Lung (tissue), 11 donors: ENCODE measurements at regions not wholly inside any gene's neighbourhood (a gene's known extent, or its start where the extent isn't known, plus 50 kb on each side); places are given as distances from the start of the nearest gene placed in this dataset.

Experiments used
- ATAC-seq: fragments of 200-7000 bp; cut with Tn5 transposase; one replicate; pipeline ENCODE4 v1.9.1; 2020; ENCODE audit warnings: moderate number of reproducible peaks; ENCODE audit not compliant: insufficient read depth, low FRiP score
- DNase-seq, 3 donors: peaks; one replicate each; pipeline ENCODE4 v3.0.0-alpha.2; 2013 to 2017
- H3K27ac ChIP-seq, 2 donors: one replicate each; pipeline ENCODE4 v1.5.1; 2013; ENCODE audit warnings: mild to moderate bottlenecking in 2 of 2, moderate library complexity in 2 of 2, control low read depth in 1 of 2, inconsistent platforms in 1 of 2, low read depth in 1 of 2, low read length in 1 of 2
- H3K27me3 ChIP-seq, 3 donors: one replicate each; pipeline ENCODE4 v1.5.1; 2013; ENCODE audit warnings: low read length in 2 of 3; ENCODE audit not compliant: control insufficient read depth in 3 of 3, insufficient read depth in 3 of 3
- H3K36me3 ChIP-seq, 4 donors: one replicate each; pipeline ENCODE4 v1.5.1; 2013; ENCODE audit warnings: low read length in 4 of 4, mild to moderate bottlenecking in 1 of 4, moderate library complexity in 1 of 4; ENCODE audit not compliant: control insufficient read depth in 4 of 4, insufficient read depth in 4 of 4
- H3K4me1 ChIP-seq, 5 donors: one replicate each; pipeline ENCODE4 v1.5.1; 2013; ENCODE audit warnings: low read length in 5 of 5, mild to moderate bottlenecking in 2 of 5, moderate library complexity in 1 of 5; ENCODE audit not compliant: control insufficient read depth in 5 of 5, insufficient read depth in 5 of 5
- H3K4me3 ChIP-seq: one replicate; pipeline ENCODE4 v1.5.1; 2013; ENCODE audit warnings: mild to moderate bottlenecking, control low read depth, moderate library complexity
- H3K9ac ChIP-seq, 2 donors: one replicate each; pipeline ENCODE4 v1.5.1; 2013; ENCODE audit warnings: low read length in 2 of 2, control low read depth in 1 of 2; ENCODE audit not compliant: insufficient read depth in 1 of 2
- H3K9me3 ChIP-seq, 4 donors: one replicate each; pipeline ENCODE4 v1.5.1; 2013; ENCODE audit warnings: low read length in 3 of 4, mild to moderate bottlenecking in 1 of 4, moderate library complexity in 1 of 4; ENCODE audit not compliant: control insufficient read depth in 4 of 4, insufficient read depth in 3 of 4
- whole genome bisulfite sequencing, 2 donors: extraction: QIAGEN DNeasy Blood & Tissue Kit; methylation state at CpG; one replicate each; pipeline ENCODE4 v1.1.7; 2013; 5-methylcytosine and 5-hydroxymethylcytosine counted together
- TF ChIP-seq, protein P1 (sequence below): IDR thresholded peaks from 2 replicates; pipeline ENCODE4 v1.5.1; 2012; ENCODE audit warnings: mild to moderate bottlenecking; ENCODE audit errors: control extremely low read depth, extremely low read depth
- donor health status: control.
- donor health status: control.
- donor health status: Bipolar disorder and iron deficiency.
- donor health status: healthy.
- donor health status: DM: yes; HTN: yes; CAD: no.

DNA sequence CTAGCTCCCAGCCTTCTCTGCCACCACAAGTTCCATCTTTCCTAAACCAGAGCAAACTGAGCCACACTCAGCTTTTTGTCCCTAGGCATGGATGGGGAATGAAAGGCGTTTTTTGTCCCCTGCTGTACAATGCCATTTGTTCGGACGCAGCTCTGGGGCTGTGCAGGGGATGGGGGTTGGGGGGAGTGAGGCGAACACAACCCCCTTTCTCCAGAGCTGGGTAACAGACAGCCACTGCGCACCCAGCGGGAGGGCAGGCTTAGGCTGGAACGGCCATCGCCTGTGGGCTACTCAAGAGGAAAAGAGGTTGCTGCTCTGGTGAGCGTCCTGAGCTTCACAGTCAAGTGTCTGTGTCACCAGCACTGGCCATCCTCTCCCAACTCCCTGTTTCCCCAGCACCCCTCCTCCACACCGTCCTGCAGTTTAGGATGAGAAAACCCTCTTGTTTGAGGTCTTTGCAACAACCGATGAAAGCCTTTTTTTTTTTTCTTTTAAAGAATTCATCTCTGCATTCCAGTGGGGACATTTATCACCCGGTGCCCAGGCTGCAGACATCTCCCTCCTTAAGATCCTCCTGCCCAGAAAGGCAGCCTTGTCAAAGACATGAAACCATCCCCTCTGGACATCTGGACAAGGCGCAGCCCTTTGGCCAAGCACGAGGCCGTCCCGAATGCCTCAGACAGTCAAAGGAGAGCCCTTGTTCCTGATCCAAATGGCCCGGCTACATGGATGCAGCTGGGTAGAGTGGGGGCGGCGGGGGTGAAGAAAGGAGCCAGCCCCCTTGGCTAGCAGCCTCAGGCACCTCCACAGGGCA is 419.6 kb downstream of the BCOR start:
- DNase-seq (no peak), ATAC-seq (no peak)
- 78 to 94% methylated on average over 16 to 19 of the region's 19 CpGs for WGBS, 2 donors
- H3K9me3 ChIP-seq = peaks cover 0 to 14% (median 0%) of the 10 kb centered on the region in 4 donors
- H3K27ac ChIP-seq = no peak overlapping the region
- no peak overlapping the region for H3K9ac ChIP-seq
- H3K4me1 ChIP-seq = peaks cover 0 to 3% (median 0%) of the 10 kb centered on the region in 5 donors
- TF ChIP-seq, protein P1, sequence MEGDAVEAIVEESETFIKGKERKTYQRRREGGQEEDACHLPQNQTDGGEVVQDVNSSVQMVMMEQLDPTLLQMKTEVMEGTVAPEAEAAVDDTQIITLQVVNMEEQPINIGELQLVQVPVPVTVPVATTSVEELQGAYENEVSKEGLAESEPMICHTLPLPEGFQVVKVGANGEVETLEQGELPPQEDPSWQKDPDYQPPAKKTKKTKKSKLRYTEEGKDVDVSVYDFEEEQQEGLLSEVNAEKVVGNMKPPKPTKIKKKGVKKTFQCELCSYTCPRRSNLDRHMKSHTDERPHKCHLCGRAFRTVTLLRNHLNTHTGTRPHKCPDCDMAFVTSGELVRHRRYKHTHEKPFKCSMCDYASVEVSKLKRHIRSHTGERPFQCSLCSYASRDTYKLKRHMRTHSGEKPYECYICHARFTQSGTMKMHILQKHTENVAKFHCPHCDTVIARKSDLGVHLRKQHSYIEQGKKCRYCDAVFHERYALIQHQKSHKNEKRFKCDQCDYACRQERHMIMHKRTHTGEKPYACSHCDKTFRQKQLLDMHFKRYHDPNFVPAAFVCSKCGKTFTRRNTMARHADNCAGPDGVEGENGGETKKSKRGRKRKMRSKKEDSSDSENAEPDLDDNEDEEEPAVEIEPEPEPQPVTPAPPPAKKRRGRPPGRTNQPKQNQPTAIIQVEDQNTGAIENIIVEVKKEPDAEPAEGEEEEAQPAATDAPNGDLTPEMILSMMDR = no peak
- H3K36me3 ChIP-seq = no peaks in the 10 kb centered on the region
- no peak overlapping the region for H3K4me3 ChIP-seq
- peaks cover 0 to 9% (median 4%) of the 10 kb centered on the region in 3 donors for H3K27me3 ChIP-seq

DNA sequence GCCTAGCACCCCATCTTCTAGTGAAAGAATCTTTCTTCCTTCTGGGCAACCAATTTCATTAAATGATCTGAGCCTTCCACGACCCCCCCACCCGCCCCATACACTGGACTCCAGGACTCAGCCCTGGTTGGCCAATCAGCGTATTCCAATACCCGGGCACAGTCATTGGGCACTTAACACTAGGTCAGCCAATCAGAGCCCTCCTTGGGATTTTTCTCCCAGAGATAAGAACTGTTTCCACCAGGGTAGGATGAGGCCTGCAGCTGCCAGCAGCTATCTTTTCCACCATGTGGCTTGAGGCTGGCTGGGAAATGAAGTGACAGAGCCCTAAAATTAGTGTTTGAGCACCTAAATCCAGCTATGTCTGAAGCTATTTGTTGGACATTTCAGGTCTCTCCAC is 418.8 kb downstream of the BCOR start:
- no peak for DNase-seq
- ATAC-seq = no peak
- peaks cover 0 to 3% (median 0%) of the 10 kb centered on the region in 5 donors for H3K4me1 ChIP-seq
- H3K27ac ChIP-seq = no peak overlapping the region
- no peaks in the 10 kb centered on the region for H3K36me3 ChIP-seq
- H3K9ac ChIP-seq = no peak overlapping the region
- WGBS, 2 donors = 73 to 85% methylated on average over 4 of the region's 4 CpGs
- H3K4me3 ChIP-seq = no peak overlapping the region
- peaks cover 2 to 4% (median 4%) of the 10 kb centered on the region in 3 donors for H3K27me3 ChIP-seq
- H3K9me3 ChIP-seq = peaks cover 0 to 14% (median 0%) of the 10 kb centered on the region in 4 donors
- TF ChIP-seq, protein P1 = no peak

DNA sequence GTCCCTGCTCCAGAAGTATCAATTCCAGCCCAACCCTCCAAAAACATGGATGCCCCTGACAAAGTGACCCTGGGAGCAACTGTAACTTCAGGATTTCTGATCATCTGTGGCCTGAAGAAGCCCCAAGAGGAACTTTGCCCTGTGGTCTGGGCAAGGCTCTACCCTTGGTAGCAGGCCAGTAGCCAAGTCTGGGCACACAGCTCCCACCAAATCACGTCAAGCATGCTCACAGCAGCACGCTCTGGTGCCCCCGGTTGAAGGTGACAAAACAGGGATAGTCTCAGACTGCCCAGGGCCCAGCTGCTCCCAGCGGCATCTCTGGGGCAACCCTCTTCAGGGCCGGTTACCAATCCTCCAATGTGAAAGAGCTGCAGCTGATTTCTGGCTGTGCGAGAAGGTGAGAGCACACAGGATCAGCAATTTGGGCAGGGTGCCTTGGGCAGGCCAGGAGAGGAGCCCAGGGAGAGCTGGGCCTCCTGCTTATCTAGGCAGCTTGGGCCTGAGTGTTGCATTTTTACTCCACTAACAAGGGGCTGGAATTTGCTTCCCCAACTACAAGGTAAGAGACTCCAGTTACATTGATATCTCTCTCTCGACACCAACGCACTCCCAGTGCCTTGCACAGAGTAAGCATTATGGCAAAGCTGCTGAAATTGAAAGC is 418.1 kb downstream of the BCOR start:
- Histone ChIP-seq H3K9me3 (peaks cover 0 to 14% (median 0%) of the 10 kb centered on the region in 4 donors), H3K27me3 (peaks cover 2 to 4% (median 3%) of the 10 kb centered on the region in 3 donors), H3K36me3 (no peaks in the 10 kb centered on the region), H3K4me1 (peaks cover 0 to 3% (median 0%) of the 10 kb centered on the region in 5 donors), H3K4me3 (no peak overlapping the region), H3K9ac (no peak overlapping the region), H3K27ac (no peak overlapping the region)
- DNase-seq (no peak), ATAC-seq (no peak)
- TF ChIP-seq, protein P1 = no peak
- 83 to 100% methylated on average over 8 of the region's 8 CpGs for WGBS, 2 donors
